NCI-H82 treated with DMSO at 0.1 percent for 48 hours (cell line): ENCODE measurements at regions not wholly inside any gene's neighbourhood (a gene's known extent, or its start where the extent isn't known, plus 50 kb on each side); places are given as distances from the start of the nearest gene placed in this dataset.
"Not testable (repeated sequence)": the region's sequence is repeated elsewhere in the genome, so short reads cannot be mapped to it uniquely, and the experiment has no call there.

ENCODE experiments used
- DNase-seq: peaks from one replicate; lab custom pipeline; 2025; ENCODE audit not compliant: unreplicated experiment; lab: John Stamatoyannopoulos, UW

DNA sequence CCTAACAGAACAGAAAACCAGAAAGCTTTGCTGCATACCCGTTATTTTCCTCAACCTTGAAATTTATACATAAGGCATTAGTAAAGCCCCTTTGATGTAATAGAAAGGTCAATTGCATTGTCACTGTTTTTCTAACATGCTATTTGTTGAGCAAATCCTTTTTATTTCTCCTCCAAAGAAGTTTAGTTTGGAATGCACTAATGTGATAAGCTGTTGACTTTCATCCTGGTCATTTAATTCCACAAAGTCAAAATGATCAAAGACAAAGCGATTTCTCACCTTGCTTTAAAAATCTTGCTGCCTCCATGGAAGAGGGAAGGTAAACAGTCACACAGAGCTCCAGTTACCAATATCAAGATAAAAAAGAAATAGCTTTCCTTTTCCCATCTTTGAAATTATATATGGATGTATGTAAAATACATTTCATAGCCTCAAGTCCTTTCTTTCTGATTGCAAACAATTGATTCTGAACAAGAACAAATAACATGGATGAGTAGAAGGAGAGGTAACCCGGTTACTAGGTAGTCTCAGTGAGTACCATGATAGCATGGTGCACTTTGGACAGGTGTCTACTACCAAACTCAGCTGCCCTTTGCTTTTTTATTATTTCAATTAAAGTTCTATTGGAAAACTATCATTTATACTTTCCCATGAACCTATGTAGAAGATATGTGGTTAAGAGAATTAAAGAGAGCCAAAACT is 452.7 kb downstream of the STK39 start:
- no peak for DNase-seq

DNA sequence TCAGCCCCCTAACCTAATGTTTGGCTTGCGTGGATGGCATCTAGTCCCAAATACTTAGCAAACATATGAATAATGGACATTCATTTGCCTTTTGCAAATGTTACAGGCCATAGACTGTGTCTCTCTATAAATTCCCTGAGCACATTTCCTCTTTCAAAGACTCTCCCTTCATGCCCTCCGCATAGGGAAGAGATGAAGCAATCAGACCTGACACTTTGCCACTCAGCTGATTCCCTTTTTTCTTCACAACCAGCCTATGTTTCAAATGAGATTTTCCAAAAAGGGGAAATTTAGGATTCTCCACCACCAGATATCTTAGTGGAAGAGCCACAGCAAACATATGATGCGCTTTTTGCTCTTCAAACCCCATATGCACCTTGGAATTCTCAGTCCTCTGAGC is 453.7 kb downstream of the STK39 start:
- DNase-seq, result no peak

DNA sequence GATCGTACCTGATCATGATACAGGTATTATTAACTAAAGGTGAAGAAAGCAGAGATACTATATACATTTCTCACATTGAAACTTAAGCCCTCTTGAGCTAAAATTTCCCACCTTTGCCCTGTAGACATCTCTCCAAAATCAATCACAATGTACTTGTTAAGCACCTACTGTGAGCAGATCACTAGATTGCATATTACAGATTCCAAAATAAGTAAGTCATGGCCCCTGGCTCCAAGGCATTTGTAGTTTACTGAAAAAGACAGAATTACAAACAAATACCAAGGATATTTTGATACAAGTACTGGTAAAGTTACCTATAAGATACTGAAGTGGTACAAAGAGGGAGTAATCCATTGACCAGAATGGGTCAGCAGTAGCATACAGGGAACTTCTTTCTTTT is 455.3 kb downstream of the STK39 start:
- no peak for DNase-seq

DNA sequence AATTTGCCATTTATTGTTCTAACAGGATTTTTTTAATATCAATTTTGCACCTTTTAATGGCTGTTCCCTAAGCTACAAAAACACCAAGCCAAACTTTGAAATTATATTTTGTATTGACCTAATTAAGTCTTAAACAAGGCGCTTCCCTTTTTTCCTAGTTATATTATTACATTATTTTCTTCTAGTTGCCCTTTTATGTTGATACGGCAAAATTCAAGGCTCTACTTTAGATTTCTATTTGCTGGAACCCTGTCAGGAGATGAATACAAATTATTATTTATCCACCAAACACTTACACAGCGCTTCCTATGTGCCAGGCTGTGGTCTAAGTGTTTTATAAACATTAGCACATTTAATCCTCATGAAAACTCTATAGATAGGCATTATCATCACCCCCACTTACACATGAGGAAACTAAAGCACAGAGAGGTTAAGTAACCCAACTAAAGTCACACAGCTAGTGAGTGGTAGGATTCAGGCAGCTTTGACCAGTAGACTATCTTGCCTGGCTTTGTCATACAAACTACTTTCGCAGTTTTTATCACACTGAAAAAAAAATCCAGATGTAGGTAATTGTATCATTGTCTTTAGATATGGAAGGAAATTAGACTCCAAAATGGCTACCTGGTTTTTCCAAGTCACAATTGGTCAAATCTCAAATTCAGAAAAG is 456.5 kb downstream of the STK39 start:
- no peak for DNase-seq

DNA sequence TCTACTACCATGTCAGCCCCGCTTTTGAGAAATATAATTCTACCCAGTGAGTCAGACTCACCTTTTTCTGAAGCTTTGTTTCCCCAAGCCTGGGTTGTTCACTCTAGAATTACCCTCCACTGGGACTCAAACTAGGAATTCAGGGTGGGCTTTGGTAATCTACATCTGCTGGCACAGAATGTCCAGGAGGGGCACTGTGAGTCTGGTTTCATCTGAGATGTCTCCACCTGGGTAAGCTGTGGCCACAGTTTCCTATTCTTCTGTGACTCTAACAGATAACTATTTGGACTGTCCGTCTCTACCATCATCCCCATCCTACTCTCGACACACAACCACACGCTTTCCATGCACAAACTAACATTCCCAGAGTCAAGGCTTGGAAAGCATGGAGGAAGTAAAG is 457.2 kb downstream of the STK39 start:
- no peak for DNase-seq

DNA sequence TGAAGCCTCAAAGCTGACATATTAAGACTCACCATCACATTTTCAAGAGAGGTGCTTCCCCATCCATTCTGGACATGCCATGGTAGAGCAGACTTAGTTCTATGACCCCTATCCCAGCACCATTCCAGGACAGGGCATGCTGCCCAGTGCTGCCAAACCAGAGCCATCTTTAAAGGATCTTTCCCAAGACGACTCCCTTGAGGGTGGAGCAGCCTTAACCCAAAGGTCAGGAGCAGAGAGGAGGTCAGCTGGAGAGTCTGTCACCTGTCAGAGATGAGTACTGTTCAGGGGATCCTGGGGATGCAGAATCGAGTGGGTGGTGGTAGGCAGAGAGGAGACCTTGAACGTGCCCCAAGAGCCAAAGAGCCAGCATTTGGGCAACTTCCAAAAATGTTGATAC is 459.8 kb downstream of the STK39 start:
- DNase-seq, result no peak

DNA sequence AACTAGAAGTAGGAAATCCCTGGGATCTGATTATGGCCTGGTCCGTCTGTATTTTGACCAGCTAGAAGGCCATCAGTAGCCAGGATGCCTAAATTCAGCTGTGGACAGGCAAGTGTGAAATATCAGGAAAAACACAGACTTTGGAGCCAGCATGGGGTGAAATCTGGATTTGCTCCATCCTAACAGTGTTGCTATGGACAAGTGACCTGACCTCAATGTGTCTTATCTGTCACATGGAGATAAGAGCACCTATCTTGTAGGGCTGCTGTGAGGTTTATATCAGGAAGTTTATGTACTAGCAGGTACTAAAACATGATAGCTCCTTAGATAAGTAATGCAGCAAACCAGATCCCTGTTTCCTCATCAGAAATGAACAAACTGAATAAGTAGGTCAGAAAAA is 460.4 kb downstream of the STK39 start:
- no peak for DNase-seq

DNA sequence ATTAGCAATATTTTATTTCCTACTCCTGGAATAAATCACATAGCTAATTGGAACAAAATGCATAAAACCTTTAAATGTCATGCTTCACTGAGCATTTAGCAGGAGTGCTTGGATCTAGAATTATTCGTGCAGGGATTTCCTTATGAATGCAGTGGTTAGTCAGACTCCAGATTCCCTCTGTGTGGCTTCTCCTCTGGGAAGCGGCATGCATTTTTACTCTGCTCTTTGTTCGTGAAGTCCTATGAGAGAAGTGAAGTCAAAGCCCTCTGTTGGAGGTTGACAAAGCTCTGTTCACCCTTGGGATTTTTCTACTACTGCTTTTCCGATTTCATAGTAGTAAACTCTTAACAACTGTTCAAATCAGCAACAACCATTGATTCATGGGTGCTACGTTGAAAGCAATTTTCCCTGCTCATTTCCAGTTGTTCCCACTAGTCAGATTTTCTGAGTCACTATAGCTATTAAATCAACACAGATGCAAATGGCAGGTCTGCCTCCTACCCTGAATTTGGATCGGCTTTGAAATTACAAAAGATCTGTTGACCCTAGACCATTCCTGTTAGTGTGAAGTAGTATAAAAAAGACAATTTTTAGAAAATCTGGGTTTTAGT is 461.7 kb downstream of the STK39 start:
- no peak for DNase-seq

DNA sequence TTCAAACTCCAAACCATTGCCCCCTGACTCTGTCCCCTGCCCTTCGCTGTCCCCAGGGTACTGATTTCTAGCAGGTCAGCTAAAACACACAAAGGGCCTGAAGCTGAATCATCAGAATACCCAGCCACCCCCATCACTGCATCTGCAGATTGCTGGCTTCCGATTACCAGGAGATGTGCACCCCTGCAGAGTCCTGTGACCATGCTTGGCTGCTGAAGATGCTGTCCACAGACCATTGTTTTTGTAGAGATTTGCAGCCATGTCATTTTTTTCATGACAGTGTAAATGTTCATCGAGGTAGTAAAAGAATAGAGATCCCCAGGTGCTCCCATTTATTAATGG is 463.3 kb downstream of the STK39 start:
- no peak for DNase-seq

DNA sequence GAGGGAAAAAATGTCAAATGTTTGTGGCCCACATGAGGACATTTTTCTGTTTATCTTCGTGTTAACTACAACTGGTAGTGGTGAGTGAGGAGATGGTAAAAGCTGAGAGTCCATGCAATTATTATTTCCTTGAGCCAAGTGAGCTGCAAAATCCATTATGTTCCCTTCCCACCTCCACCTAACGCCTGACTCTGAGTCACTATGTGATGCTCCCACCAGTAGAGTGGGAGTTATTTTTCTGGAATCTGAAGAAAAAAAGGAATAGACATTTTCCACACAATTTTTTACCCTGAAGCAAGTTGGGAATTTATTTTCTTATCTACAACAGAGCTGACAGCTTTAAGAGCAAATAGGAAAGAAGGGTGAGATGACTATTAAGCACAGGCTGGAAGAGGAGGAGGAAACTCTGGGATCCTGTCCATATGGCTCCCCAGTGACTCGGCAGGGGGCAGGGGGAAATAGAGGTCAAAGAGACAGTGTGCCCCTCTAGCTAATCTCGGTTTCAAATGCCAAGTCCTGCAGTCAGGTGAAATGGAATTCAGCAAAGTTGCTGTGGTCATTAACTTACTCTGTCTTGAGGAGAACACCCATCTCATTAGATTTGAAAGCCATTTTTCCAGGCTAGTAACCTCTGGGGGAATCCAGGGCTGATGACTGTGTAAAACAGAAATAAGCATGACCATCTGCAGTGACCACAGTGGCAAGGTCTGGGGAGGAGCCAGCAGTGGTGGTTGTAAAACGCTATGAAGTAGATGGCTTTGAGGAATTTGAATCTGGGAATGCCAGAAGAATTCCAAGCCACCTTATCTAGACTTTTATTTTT is 463.9 kb downstream of the STK39 start:
- no peak for DNase-seq

DNA sequence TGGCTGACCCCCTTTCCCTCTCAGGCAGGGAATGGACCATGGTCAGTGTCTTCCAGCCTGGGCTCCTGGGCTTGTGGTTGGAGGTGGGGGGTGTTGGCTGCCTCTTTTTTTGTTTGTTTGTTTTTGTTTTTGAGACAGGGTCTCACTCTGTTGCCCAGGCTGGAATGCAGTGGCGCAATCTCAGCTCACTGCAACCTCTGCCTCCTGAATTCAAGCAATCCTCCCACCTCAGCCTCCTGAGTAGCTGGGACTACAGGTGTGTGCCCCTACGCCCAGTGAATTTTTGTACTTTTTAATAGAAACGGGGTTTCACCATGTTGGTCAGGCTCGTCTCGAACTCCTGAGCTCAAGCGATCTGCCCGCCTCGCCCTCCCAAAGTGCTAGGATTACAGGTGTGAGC is 465.8 kb downstream of the STK39 start:
- DNase-seq, result not testable (repeated sequence)

DNA sequence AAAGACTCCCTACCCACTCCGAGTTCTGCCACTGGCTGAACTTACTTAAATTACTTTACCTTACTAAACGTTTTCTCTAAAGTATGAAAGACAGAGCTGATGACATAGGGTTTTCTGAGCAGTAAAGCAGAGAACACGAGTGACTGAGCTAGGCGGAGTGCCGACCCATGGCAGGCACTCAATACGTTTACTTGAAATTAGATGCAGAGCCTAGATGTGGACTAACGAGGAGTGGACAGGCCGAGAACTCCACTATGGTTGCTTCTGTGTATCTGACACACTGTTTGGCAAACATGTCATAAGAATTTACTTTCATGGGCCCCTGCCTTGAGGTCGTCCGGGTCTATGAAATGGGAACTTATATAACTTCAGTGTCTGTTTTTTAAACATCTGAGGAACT is 471.0 kb downstream of the STK39 start:
- DNase-seq, result no peak

DNA sequence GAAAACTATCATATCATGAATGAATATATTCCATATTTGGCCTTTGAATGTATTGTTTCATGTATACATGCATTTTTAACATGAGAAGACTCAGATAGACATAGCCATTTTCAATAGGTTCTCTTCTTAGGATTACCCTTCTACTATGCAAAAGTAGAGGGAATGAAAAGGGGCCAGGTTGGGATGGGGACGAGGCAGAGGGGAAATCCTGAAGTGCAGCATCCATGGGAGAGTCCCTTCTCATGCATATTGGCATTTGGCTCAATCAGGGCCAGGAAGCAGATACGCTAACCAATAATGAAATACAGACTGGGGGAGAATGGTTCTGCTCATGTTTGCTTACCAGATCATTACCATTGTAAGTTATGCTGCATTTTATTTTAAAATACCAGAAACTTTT is 475.8 kb downstream of the STK39 start:
- DNase-seq, result no peak

DNA sequence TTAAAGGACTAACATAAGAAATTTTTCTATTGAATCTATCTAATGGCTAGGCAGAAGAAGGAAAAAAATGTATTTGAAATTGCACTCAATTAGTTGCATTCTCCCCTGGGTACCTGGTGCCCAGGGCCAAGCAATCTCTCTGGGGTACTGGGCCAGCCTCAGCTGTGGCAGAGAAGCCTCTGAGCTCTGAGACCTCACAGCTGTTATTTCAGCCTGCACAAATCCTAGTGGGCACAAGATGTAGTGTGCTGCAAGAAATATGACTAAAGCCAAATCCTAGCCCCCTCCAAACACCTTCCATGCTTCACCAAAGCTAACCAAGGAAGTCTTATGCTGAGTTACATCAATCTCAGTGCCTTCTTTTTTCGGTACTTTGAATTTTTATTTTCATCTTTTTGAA is 478.4 kb downstream of the STK39 start:
- DNase-seq, result no peak

DNA sequence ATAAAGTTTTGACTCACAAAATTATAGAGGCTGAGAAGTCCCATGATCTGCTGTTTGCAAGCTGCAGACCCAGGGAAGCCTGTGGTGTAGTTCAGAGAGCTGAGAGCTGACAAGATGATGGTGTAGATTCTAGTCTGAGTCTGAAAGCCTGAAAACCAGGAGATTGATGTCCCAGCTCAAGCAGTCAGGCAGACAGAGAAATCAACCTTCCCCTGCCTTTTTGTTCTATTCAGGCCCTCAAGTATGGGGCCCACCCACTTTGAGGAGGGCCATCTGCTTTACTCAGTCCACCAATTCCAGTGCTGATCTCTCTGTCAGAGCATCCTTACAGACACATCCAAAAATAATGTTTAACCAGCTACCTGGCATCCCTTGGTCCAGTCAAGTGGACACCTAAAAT is 479.6 kb downstream of the STK39 start:
- no peak for DNase-seq

DNA sequence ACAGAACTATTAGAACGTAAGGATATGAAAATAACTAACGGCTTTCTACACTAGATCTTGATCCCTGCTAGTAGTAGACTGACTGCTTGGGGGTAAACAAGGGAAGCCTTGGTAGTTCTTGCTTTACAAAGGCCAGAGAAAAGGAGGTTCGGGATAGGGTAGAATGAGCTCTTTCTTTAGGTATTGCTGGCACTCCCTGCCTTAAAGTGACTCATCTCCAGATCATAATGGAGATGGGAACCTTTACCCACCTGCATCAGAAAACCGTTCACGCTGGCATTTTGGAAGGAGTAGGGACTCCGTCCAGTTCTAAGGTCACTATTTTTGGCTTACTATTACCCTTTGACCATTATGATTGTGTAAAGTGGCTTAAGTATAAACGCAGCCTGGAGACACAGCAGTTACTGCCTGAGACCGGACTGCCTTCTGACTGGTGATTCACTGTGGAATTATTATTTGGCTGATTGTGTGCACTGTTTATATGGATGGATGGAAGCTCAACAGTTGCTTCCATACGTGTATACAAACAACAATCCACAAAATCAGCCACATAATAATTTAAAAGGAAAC is 482.5 kb downstream of the STK39 start:
- DNase-seq, result no peak

DNA sequence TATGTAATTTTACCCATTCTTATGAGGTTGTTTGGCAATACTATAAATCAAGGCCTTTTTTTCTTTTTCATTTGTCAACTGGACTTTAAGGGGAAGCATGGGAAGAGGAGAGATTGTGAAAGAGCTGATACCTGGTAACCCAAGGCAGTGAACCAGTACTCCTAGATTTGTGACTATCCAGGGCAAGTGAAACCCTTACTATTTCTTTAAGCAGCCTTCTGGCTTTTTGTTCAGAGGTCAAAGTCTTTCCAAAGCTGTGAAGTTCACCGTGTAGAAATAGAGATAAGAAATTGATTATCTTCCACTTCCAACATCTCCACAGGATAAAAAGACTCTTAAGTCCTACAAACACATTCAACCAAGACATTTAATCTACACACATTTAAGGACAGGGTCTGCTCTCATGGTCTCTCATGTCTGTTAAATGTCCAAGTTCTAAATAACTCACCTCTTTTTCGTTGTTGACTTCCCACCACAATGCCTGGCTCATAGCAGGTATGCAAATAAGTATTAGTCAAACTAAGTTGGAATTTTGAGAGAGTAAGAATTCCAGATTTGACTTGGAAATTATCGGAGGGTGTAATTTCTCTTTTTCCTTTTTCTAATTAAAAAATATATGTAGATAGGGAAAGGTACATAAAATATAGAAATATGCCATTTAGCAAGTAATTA is 485.8 kb downstream of the STK39 start:
- no peak for DNase-seq

DNA sequence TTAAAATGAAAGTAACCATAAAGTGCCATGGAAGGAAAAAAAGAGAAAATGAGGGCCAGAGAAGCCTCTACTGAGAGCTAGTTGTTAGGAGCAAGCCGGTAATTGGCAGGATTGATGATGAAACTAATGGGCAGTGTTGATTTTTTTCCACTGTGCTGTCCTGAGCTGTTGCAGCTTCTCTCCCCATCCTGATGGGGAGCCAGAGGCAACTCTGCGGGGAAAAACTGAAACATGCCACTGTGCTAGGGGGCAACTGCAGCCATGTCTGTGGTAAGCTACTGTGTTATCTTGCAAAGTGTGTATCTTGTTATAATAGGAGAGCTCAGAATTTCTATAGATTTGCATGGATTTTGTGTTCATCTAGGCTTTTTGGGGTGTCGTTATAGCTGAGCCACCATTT is 487.9 kb downstream of the STK39 start:
- DNase-seq, result no peak

DNA sequence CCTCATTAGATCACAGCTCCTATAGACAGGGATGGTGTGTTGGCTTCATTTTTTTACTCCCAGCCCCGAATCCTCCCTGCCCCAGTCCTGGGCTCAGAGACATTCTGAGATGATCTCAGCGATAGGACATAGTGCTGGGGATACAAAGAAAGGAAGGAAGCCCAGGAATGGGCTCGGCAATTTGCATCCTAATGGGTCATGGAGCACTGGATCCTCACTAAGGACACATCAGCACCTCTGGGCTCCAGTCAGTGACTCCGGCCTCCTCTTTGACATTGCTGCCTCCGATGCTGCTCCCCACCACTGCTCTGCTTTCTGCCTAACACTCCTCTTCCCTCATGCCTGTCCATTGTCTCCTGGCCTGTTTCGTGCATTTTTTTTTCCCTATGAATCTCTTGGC is 489.1 kb downstream of the STK39 start:
- DNase-seq, result no peak

DNA sequence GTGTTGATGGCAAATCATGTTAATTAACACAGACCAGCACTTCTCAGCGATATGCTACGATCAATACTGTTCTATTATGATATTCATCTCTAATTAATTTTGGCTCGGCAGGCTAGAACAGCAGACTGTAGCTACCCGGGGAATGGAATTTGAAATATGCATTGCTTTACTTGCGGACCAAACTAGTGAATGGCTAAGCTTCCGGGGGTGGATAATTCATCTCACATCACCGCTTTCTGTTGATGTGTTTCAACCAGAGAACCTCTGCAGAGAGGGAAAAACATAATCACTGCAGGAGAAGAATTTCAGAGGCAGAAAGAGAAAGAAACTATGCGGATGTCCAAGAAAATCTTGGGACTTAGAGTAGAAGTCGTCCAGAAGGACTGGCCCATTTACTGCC is 490.9 kb downstream of the STK39 start:
- no peak for DNase-seq

DNA sequence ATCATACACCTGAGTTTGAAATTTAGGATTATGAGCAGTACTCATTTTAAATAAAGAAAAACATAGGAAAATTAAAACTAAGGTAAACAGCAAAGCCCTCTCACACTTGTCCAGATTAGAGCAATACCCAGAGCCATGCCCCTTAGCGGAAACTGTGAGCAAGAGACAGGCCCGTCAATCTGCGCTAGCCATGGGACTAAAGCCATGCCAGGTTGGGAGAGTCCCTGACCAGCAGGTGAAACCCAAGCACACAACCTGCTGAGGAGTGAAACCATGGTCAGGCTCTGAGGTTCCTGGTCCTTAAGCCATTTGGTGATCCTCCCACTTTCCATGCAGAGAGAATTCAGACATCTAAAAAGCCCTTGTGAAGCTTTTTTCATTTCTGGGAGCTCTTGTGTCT is 494.3 kb downstream of the STK39 start:
- no peak for DNase-seq
